CD14-positive monocyte (primary cell): ENCODE measurements at regions not wholly inside any gene's neighbourhood (a gene's known extent, or its start where the extent isn't known, plus 50 kb on each side); places are given as distances from the start of the nearest gene placed in this dataset.

Experiments used
- DNase-seq, 3 donors: peaks; one replicate each; pipeline ENCODE4 v3.0.0-alpha.2; 2011 to 2022
- H2AFZ ChIP-seq: 2 replicates; pipeline ENCODE4 v1.6.0; 2012; ENCODE audit warnings: mild to moderate bottlenecking, low read depth, low read length, inconsistent platforms; ENCODE audit not compliant: insufficient read depth, poor library complexity, severe bottlenecking
- H3K27ac ChIP-seq, 2 donors: 1 replicate in 1 of 2; 2 replicates in 1 of 2; pipeline ENCODE4 v1.5.1; 2012 to 2013; ENCODE audit warnings: low read length in 2 of 2, control low read depth in 1 of 2, inconsistent platforms in 1 of 2, low read depth in 1 of 2, mild to moderate bottlenecking in 1 of 2
- H3K27me3 ChIP-seq, 2 donors: one replicate each; pipeline versions ENCODE4 v1.6.0 to v1.6.1; 2011 to 2013; ENCODE audit warnings: low read length in 2 of 2; ENCODE audit not compliant: control insufficient read depth in 2 of 2, insufficient read depth in 2 of 2
- H3K36me3 ChIP-seq, 2 donors: replicated peaks in 1 of 2; 1 replicate in 1 of 2; 2 replicates in 1 of 2; pipeline versions ENCODE4 v1.5.1 to v1.6.1; 2012 to 2013; ENCODE audit warnings: low read length in 2 of 2, control low read depth in 1 of 2, inconsistent platforms in 1 of 2, mild to moderate bottlenecking in 1 of 2; ENCODE audit not compliant: insufficient read depth in 2 of 2, control insufficient read depth in 1 of 2
- H3K4me1 ChIP-seq, 2 donors: 1 replicate in 1 of 2; 2 replicates in 1 of 2; pipeline versions ENCODE4 v1.5.1 to v1.6.1; 2012 to 2013; ENCODE audit warnings: low read length in 2 of 2, control low read depth in 1 of 2, inconsistent platforms in 1 of 2, mild to moderate bottlenecking in 1 of 2, moderate library complexity in 1 of 2; ENCODE audit not compliant: insufficient read depth in 2 of 2, control insufficient read depth in 1 of 2
- H3K4me2 ChIP-seq: replicated peaks from 2 replicates; pipeline ENCODE3; 2012; ENCODE audit warnings: low read length, moderate library complexity, mild to moderate bottlenecking; ENCODE audit not compliant: poor library complexity, severe bottlenecking; ENCODE audit errors: extremely low read depth
- H3K4me3 ChIP-seq, 3 experiments: fragments of 200-600 bp in 1 of 3; sonication (generic) in 1 of 3; replicated peaks in 1 of 3; 1 replicate in 2 of 3; 2 replicates in 1 of 3; pipeline ENCODE4 v1.5.1; 2011 to 2013; ENCODE audit warnings: low read length in 3 of 3, mild to moderate bottlenecking in 3 of 3, control low read depth in 2 of 3, low read depth in 2 of 3, inconsistent platforms in 1 of 3, moderate library complexity in 1 of 3
- H3K79me2 ChIP-seq: 2 replicates; pipeline ENCODE4 v1.6.0; 2012; ENCODE audit warnings: mild to moderate bottlenecking, control low read depth, inconsistent platforms, low read length, moderate library complexity; ENCODE audit not compliant: insufficient read depth
- H3K9ac ChIP-seq: 2 replicates; pipeline ENCODE4 v1.6.0; 2017; ENCODE audit warnings: low read length, mild to moderate bottlenecking; ENCODE audit not compliant: insufficient read depth, poor library complexity, severe bottlenecking
- H3K9me3 ChIP-seq, 2 donors: replicated peaks in 1 of 2; 1 replicate in 1 of 2; 2 replicates in 1 of 2; pipeline versions ENCODE4 v1.5.1 to v1.6.1; 2012 to 2013; ENCODE audit warnings: low read length in 2 of 2, control low read depth in 1 of 2; ENCODE audit not compliant: control insufficient read depth in 1 of 2, insufficient read depth in 1 of 2
- H4K20me1 ChIP-seq: 2 replicates; pipeline ENCODE4 v1.6.0; 2012; ENCODE audit warnings: mild to moderate bottlenecking, low read length, control low read depth, moderate library complexity; ENCODE audit not compliant: insufficient read depth
- H3K27ac Mint-ChIP-seq, 7 donors: one replicate each; pipeline ENCODE4 v1.8.0; 2020; ENCODE audit warnings: mild to moderate bottlenecking in 7 of 7, mixed read lengths in 7 of 7, moderate library complexity in 6 of 7, inconsistent platforms in 2 of 7
- H3K27me3 Mint-ChIP-seq, 3 donors: one replicate each; pipeline ENCODE4 v1.8.0; 2021 to 2022; ENCODE audit warnings: low read depth in 3 of 3, mild to moderate bottlenecking in 3 of 3, mixed read lengths in 3 of 3, moderate library complexity in 3 of 3, inconsistent platforms in 1 of 3
- H3K36me3 Mint-ChIP-seq, 2 donors: one replicate each; pipeline ENCODE4 v1.8.0; 2020; ENCODE audit warnings: mixed read lengths in 2 of 2, inconsistent platforms in 1 of 2, mild to moderate bottlenecking in 1 of 2
- H3K4me1 Mint-ChIP-seq: one replicate; pipeline ENCODE4 v1.8.0; 2020; ENCODE audit warnings: mild to moderate bottlenecking, mixed read lengths
- H3K4me3 Mint-ChIP-seq, 2 donors: one replicate each; pipeline ENCODE4 v1.8.0; 2020; ENCODE audit warnings: mild to moderate bottlenecking in 2 of 2, mixed read lengths in 2 of 2, moderate library complexity in 1 of 2
- H3K9me3 Mint-ChIP-seq, 7 donors: one replicate each; pipeline ENCODE4 v1.8.0; 2020 to 2022; ENCODE audit warnings: mixed read lengths in 7 of 7, mild to moderate bottlenecking in 6 of 7, moderate library complexity in 6 of 7, inconsistent platforms in 2 of 7
- CTCF ChIP-seq: fragments of 200-600 bp; IDR thresholded peaks from one replicate; pipeline ENCODE4 v1.8.0; 2022; ENCODE audit warnings: antibody characterized with exemption, mild to moderate bottlenecking
- WGBS: methylation state at CpG from one replicate; pipeline ENCODE4 v1.1.5; 2013; ENCODE audit warnings: missing lambda C conversion rate; ENCODE audit not compliant: insufficient coverage; 5-methylcytosine and 5-hydroxymethylcytosine counted together
- intact Hi-C, 2 donors: fragments of 100-400 bp; cut with micrococcal nuclease; formaldehyde crosslinking; loops; one replicate each; pipeline versions ENCODE4 v1.15.0 to v1.15.1; 2023

DNA sequence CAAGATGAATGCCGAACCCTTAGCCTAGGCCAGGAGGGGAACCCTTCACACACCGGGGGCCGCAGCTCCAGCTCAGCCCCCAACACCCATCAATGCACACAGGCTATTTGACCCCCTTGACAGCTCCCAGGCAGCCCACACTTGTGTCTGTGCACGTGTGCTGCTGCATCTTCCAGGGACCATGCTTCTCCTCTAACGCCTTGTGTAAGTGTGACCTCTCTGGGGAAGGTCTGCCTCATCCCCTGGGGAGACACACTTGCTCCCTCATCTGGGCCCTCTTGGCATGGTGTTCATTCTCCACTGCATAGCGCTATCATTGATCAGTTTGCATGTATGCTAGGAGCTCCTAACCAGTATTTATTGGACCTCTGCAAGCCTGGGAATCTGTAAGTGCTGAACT lies 120.0 kb upstream of the FHL2 start:
- Histone ChIP-seq H3K4me1 (no peaks in the 10 kb centered on the region), H3K27ac (no peak overlapping the region), H3K36me3 (no peaks in the 10 kb centered on the region), H3K4me3 (no peak overlapping the region), H3K9ac (no peak overlapping the region), H2AFZ (no peak overlapping the region), H3K4me2 (no peak overlapping the region), H3K79me2 (no peaks in the 10 kb centered on the region), H3K9me3 (no peaks in the 10 kb centered on the region), H3K27me3 (no peaks in the 10 kb centered on the region), H4K20me1 (no peaks in the 10 kb centered on the region)
- 91% methylated on average over 6 of the region's 6 CpGs for WGBS
- TF ChIP-seq CTCF = no peak
- H3K27ac Mint-ChIP-seq = no peak overlapping the region
- no peaks in the 10 kb centered on the region for H3K9me3 Mint-ChIP-seq
- intact Hi-C loops = loop anchor here in 1 of 2 donors (10.0 kb wide), 1 partner anchor 144 kb away; no protein-coding TSS in a partner anchor
- H3K36me3 Mint-ChIP-seq = no peaks in the 10 kb centered on the region
- H3K4me3 Mint-ChIP-seq = no peak overlapping the region
- no peak for DNase-seq
- H3K27me3 Mint-ChIP-seq = no peaks in the 10 kb centered on the region
- peaks cover 7% of the 10 kb centered on the region for H3K4me1 Mint-ChIP-seq

- no peak overlapping the region for H3K4me3 ChIP-seq
- no peak for DNase-seq
- H3K9me3 ChIP-seq = no peaks in the 10 kb centered on the region
- no peak overlapping the region for H2AFZ ChIP-seq
- Mint-ChIP-seq H3K27ac (no peak overlapping the region), H3K27me3 (no peaks in the 10 kb centered on the region), H3K36me3 (no peaks in the 10 kb centered on the region), H3K4me3 (no peak overlapping the region), H3K4me1 (peaks cover 7% of the 10 kb centered on the region), H3K9me3 (no peaks in the 10 kb centered on the region)
- H3K27me3 ChIP-seq = no peaks in the 10 kb centered on the region
- no peaks in the 10 kb centered on the region for H3K79me2 ChIP-seq
- H4K20me1 ChIP-seq = no peaks in the 10 kb centered on the region
- no peaks in the 10 kb centered on the region for H3K4me1 ChIP-seq
- H3K36me3 ChIP-seq = no peaks in the 10 kb centered on the region
- no peak for TF ChIP-seq CTCF
- WGBS = 99% methylated on average over 7 of the region's 8 CpGs
- H3K9ac ChIP-seq = no peak overlapping the region
- intact Hi-C loops = loop anchor here in 1 of 2 donors (10.0 kb wide), 1 partner anchor 143 kb away; no protein-coding TSS in a partner anchor
- H3K27ac ChIP-seq = no peak overlapping the region
- no peak overlapping the region for H3K4me2 ChIP-seq
These were observed 119.2 kb upstream of the FHL2 start for GRCh38 chr2:105517814-105518705.
